SKM-1 (cell line): ENCODE measurements at regions not wholly inside any gene's neighbourhood (a gene's known extent, or its start where the extent isn't known, plus 50 kb on each side); places are given as distances from the start of the nearest gene placed in this dataset.

Experiments
- DNase-seq: peaks from one replicate; lab custom pipeline; 2025; ENCODE audit not compliant: unreplicated experiment; lab: John Stamatoyannopoulos, UW

- no peak for DNase-seq
Measured at GRCh38 chr5:103428923-103429322, 133.7 kb downstream of the NUDT12 start.

- no peak for DNase-seq
Measured at GRCh38 chr5:103428411-103428871, 134.1 kb downstream of the NUDT12 start.

GRCh38 chr5:103427326-103427725 is 135.3 kb downstream of the NUDT12 start:
- no peak for DNase-seq

DNA sequence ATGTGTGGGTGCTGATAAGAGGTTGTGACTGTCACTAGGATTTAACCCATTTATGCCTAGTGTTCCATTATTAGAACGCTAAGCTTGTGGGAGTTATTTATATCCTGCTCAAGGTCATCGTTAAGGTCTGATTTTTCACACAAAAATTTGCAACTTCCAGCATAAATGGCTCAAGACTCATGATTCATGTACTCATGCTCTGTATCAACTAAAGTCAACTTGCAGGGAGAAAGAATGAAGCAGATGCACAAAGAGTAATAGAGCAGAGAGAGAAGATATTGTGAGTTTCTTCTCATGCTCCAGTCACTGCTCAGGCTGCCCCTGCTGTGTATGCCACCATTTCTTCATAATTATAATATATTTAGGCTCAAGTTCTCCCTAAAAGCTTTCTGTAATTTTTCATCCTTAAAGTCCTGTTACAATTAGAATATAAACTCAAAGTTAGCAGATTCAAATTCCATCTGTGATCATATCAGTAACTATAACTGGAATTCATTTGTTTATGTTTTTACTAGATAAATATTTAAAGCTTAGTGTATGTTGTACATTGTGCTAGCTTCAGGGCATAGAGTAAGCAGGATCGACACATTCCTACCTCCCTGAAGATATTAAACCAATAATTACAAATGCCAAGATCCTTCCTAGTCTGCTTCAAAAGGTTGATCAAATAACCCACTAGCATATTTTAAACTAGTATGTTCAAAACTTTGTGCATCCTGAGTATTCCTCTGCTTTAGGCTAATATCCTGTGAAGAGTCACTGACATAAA is 136.7 kb downstream of the NUDT12 start:
- DNase-seq = no peak

DNA sequence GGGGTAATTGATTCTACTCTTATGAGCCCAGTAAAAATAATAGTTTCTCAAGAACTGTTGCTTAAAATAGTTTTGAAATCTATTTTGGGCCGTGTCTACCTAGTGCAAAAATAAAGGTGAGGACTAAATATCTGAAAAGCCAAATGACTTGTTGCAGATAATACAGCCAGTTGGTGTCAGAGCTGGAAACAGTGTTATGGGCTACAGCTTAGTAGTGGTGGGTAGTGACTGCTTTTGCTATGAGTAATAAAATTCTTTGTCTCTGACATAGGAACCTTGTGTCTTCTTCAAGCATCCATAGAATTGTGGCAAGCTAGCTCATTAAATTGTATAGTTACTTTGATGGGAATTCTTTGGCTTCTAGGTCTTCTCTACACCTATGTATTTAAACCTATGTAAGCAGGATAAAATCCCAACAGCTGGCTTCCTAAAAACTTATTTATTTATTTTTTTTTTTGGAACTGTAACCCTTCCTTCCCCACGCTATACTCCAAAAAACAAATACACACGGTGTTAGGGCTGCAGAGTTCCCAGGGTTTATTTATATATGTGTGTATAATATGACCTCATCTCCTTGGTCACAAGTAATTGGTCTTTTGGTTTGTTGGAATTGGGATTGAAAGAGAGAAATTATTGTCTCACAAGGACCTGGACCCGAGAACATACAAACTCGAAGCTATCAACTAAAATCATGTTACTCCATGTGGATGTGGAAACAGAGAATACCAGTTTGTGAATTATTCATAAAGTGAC is 138.0 kb downstream of the NUDT12 start:
- no peak for DNase-seq

- no peak for DNase-seq
Measured at GRCh38 chr5:103424026-103424425, 138.6 kb downstream of the NUDT12 start.

- no peak for DNase-seq
Measured at GRCh38 chr5:103422756-103423155, 139.8 kb downstream of the NUDT12 start.

GRCh38 chr5:103414604-103415003 is 148.0 kb downstream of the NUDT12 start:
- DNase-seq = no peak

DNA sequence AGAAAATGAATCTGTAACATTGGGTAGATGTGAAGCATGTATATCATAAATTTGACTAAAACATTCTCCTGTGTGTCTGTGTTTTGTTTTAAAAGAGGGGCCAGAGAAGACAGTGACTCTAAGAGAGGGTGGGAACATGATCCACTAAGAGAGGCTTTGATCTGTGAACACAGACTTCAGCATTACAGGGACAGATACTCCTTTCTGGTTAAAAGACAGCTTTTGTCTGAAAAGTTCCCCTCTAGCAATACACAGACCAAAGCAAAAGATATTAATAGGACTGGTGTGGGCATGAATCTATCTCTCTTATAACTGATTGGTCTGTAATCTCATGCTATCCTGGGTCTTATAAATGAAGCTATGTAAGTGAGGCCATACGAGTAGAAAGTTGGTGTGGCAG is 150.9 kb downstream of the NUDT12 start:
- DNase-seq = no peak

DNA sequence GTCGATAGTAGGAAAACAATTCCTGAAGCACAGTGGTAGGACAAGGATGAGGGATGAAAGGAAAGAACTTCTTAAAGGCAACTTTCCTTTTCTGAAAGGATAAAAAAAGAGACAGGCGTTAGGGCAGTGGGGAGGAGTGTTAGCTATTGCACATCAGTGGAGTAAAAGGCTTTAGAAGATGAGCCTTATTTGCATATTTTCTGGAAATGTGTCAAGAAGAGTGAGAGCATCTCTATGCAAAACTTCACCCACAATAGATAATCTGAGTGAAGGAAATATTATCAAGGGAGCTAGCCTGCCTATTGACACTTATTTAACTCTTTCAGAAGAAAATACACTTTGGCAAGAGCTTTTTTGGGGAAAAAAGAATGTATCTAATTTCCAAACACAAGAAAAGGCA is 151.6 kb downstream of the MACIR start:
- DNase-seq = no peak

DNA sequence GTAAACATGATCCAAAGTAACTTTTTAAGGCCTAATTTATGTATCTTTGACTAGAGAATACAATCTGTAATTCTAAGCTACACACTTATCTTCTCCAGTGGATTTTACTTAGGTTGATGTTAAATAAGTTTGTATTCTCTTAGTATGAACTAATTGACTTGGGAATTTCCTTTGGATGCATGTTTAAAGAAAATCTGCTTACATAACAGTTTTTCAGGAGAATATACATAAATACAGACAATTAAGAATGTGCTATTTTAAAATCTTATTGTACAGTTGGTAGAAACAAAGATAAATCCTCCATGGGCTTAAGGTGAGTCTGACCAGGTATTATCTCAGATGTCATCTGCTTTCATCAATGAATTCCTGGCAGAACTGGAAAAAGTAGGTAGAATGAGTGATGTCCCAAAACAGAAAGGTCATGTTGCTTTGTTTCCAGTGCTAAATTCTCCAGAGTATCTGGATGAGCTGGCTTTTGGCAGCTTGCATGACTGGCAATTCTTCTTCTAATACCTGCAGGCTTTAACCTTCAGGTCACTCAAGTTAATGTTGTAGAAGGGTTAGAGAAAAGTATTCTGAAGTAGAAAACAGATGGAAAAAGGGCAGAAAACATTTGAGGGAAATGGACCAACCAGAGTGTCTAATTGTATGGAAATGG is 150.6 kb downstream of the MACIR start:
- DNase-seq = no peak

DNA sequence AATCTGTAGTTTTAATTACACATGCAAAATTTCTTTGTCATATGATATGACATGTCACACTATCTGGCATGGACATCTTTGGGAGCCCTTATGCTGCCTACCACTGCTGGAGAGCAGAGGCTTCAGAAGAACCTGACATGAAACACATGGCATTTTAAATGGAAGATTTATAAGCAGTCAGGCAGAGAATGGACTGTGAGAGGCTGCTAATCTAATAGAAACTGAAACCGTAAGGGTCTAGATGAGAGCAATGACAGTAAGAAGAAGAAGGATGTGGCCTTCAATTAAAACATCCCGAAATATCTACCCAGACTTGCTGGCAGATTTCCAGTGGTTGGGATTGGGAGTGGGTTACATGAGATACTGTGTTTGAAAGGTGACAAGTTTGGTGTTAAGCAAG is 149.8 kb downstream of the MACIR start:
- DNase-seq = no peak

DNA sequence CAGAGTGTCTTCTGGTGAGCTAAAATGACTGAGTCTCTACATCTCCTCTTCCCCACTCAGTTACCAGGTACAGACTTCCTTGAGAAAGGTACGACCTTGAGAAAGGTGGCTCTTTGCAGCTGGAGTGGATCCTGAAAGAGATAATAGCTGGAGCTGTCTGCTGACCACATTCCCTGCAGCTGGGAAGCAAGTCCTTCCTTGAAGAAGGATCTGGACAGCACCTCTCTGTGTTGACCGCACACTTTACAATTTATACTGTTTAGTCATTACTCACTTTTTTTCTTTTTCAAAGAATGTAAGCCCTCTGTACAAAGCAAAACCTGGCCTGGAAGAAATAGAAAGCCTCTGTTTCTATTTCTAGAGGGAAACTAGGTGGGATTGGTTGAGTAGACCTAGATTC is 148.8 kb downstream of the MACIR start:
- no peak for DNase-seq

- no peak for DNase-seq
Measured at GRCh38 chr5:103404483-103404882, 145.9 kb downstream of the MACIR start.

GRCh38 chr5:103402851-103403250 is 144.3 kb downstream of the MACIR start:
- DNase-seq = no peak

DNA sequence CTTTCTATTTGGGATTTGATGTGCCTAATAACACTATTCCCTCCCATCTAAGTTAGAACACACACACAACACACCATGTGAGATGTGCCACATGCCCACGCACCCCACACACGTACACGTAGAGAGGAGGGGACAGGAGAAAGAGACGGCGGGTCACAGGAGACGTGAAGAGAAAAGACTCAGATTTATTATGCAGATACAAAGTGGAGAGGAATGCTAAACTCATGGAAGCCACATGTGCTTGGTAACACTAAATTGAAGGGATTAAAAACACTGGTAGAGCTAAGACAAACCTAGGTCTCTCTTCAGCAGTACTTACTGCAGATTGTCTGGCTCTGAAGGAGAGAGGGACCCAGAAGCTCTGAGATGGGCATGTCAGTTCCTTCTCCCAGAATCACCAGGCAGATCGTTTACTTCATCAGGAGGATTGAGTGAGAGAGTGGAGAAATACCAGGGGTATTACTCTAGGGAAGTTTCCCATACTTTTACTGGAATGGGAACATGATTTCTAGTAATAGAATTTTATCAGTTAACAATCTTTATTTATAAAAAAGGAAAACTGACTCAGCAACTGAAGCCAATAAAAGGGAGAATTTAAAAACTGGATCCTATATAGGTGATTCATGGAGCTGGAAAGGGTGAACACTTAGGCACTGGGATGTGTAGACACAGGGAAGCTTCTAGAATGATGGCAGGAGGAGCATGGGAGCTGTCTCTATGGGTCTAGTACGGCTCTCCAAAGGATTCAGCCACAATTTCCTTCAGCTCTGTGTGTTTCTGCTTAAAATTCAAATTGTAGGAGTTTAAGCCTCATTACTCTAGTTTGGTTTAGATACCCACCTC is 139.4 kb downstream of the MACIR start:
- no peak for DNase-seq

- DNase-seq = no peak
Measured at GRCh38 chr5:103394676-103395075, 136.1 kb downstream of the MACIR start.

DNA sequence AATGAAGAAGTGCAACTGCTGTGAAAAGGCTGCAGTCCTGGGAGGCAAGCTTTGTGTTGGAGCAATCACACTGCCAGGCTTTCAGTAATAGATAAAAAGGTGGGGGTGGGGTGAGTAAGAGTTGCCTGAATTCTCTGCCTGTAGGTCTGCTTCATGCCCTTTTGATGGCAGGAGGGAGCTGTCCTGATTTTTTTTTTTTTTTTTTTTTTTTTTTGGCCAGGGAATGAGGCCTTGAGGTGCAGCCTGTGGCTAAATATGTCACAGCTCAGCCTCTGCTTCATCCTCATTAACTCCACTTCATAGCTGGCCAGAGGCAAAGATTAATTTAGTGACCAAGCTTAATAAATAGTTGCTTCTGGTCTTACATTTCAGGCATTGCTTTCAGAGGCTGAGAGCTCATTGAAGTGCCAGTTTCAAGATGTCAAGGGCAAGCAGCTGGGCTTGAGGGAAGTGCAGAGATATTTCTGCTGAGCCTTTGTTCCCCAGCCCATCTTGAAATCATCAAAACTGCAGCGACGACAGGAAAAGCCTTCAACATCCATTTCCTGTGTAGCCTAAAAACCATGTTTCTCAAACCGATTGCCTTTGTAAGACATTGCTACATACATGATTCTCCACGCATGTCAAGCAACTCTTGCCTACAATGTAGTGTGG is 134.7 kb downstream of the MACIR start:
- DNase-seq = peak; percentile 68

DNA sequence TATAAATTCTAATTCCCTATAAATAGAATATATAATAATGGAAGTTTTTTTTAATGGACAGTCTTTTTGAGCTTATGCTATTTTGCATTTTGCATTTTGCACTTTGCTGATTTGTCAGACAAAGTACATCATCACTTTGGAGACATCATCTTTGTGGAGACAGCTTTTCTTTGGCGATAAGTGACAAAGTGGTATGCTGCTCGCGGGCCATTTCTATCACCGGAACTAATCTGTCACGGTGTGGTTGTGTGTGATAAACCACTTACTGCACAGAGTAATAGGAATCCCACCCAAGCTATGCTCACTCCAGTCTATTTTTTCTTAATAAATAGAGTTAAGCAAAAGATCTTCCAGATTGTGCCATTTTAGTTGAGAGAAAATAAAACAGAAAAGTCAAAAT is 133.1 kb downstream of the MACIR start:
- no peak for DNase-seq

- DNase-seq = no peak
Measured at GRCh38 chr5:103389846-103390245, 131.3 kb downstream of the MACIR start.

DNA sequence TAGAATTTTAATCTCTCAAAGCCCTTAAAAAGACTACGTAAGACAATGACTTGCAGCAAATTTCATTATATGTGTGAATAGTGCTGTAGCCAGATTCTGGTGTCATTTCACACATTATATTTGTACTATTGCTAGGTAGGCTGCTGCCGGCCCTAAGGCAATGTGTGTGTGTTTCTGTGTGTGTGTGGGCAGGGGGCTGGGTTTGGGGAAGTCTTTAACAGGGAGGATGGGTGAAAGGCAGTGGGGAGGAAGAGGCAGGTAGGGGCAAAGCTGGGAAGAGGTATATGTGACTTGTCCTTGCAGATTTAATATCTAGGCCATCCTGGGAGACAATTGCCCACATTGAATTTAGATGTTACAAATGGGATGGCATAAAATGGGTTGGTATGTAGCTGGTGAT is 130.8 kb downstream of the MACIR start:
- no peak for DNase-seq
